Mesenchymal stem cell (in vitro differentiated cells and primary cell): ENCODE measurements at regions not wholly inside any gene's neighbourhood (a gene's known extent, or its start where the extent isn't known, plus 50 kb on each side); places are given as distances from the start of the nearest gene placed in this dataset.
A peak's percentile ranks its signal among the peaks of the same experiment; 100 is the strongest.

Source experiments
- DNase-seq: peaks from one replicate; pipeline ENCODE4 v3.0.0-alpha.2; 2013
- H2AFZ ChIP-seq: one replicate; pipeline ENCODE4 v1.6.1; 2013; ENCODE audit warnings: low read depth, mild to moderate bottlenecking, control low read depth, inconsistent platforms, low read length, moderate library complexity
- H2AK5ac ChIP-seq: 2 replicates; pipeline ENCODE4 v1.6.1; 2013; ENCODE audit warnings: low read length, moderate library complexity, mild to moderate bottlenecking, inconsistent platforms; ENCODE audit not compliant: severe bottlenecking
- H2BK120ac ChIP-seq: one replicate; pipeline ENCODE4 v1.6.1; 2013; ENCODE audit warnings: low read depth, mild to moderate bottlenecking, inconsistent platforms, low read length, moderate library complexity
- H2BK12ac ChIP-seq, 2 experiments: one replicate each; pipeline ENCODE4 v1.6.1; 2013; ENCODE audit warnings: inconsistent platforms in 2 of 2, low read length in 2 of 2, mild to moderate bottlenecking in 2 of 2, moderate library complexity in 2 of 2, control low read depth in 1 of 2
- H2BK15ac ChIP-seq: one replicate; pipeline ENCODE4 v1.6.1; 2013; ENCODE audit warnings: mild to moderate bottlenecking, low read depth, inconsistent platforms; ENCODE audit not compliant: poor library complexity, severe bottlenecking
- H2BK5ac ChIP-seq: 2 replicates; pipeline ENCODE4 v1.6.1; 2013; ENCODE audit warnings: low read depth, mild to moderate bottlenecking, low read length, control low read depth, inconsistent platforms; ENCODE audit not compliant: poor library complexity, severe bottlenecking
- H3K14ac ChIP-seq, 2 experiments: one replicate each; pipeline ENCODE4 v1.6.1; 2013; ENCODE audit warnings: inconsistent platforms in 2 of 2, low read length in 2 of 2, control low read depth in 1 of 2, mild to moderate bottlenecking in 1 of 2, moderate library complexity in 1 of 2
- H3K18ac ChIP-seq, 2 experiments: one replicate each; pipeline ENCODE4 v1.6.1; 2013; ENCODE audit warnings: inconsistent platforms in 2 of 2, low read length in 2 of 2, control low read depth in 1 of 2, low read depth in 1 of 2, mild to moderate bottlenecking in 1 of 2
- H3K23ac ChIP-seq, 2 experiments: one replicate each; pipeline ENCODE4 v1.6.1; 2013; ENCODE audit warnings: inconsistent platforms in 2 of 2, low read length in 2 of 2, mild to moderate bottlenecking in 2 of 2, moderate library complexity in 2 of 2, control low read depth in 1 of 2
- H3K27ac ChIP-seq: 2 replicates; pipeline ENCODE4 v1.5.1; 2013; ENCODE audit warnings: mild to moderate bottlenecking, moderate library complexity, low read length, control low read depth, inconsistent platforms; ENCODE audit not compliant: poor library complexity, severe bottlenecking
- H3K27me3 ChIP-seq, 2 experiments: 2 replicates each; pipeline versions ENCODE4 v1.6.1 to v1.7.0; 2013; ENCODE audit warnings: low read length in 2 of 2, mild to moderate bottlenecking in 2 of 2, moderate library complexity in 2 of 2, control low read depth in 1 of 2, inconsistent platforms in 1 of 2; ENCODE audit not compliant: control insufficient read depth in 1 of 2, insufficient read depth in 1 of 2
- H3K36me3 ChIP-seq, 2 experiments: 2 replicates each; pipeline versions ENCODE4 v1.6.1 to v1.7.0; 2013; ENCODE audit warnings: low read length in 2 of 2, control low read depth in 1 of 2, inconsistent platforms in 1 of 2, low read depth in 1 of 2, mild to moderate bottlenecking in 1 of 2; ENCODE audit not compliant: insufficient read depth in 2 of 2, control insufficient read depth in 1 of 2
- H3K4ac ChIP-seq, 2 experiments: one replicate each; pipeline ENCODE4 v1.6.1; 2013; ENCODE audit warnings: inconsistent platforms in 2 of 2, low read length in 2 of 2, mild to moderate bottlenecking in 2 of 2, moderate library complexity in 2 of 2, control low read depth in 1 of 2, low read depth in 1 of 2
- H3K4me1 ChIP-seq: 2 replicates; pipeline ENCODE4 v1.6.1; 2013; ENCODE audit warnings: low read depth, low read length, control low read depth; ENCODE audit not compliant: control insufficient read depth, insufficient read depth
- H3K4me2 ChIP-seq: 2 replicates; pipeline ENCODE4 v1.6.1; 2013; ENCODE audit warnings: low read length, mild to moderate bottlenecking, inconsistent platforms; ENCODE audit not compliant: poor library complexity, severe bottlenecking
- H3K4me3 ChIP-seq, 2 experiments: 2 replicates each; pipeline versions ENCODE4 v1.5.1 to v1.7.0; 2013; ENCODE audit warnings: low read length in 2 of 2, mild to moderate bottlenecking in 2 of 2, control low read depth in 1 of 2, low read depth in 1 of 2; ENCODE audit not compliant: insufficient read depth in 1 of 2
- H3K79me1 ChIP-seq: replicated peaks from 2 replicates; pipeline ENCODE4 v1.6.1; 2013; ENCODE audit warnings: mild to moderate bottlenecking, control low read depth, low read length, inconsistent platforms; ENCODE audit not compliant: poor library complexity, severe bottlenecking
- H3K9ac ChIP-seq: 2 replicates; pipeline ENCODE4 v1.7.0; 2013; ENCODE audit warnings: mild to moderate bottlenecking, low read length, moderate library complexity
- H3K9me3 ChIP-seq: 2 replicates; pipeline ENCODE4 v1.7.0; 2013; ENCODE audit warnings: mild to moderate bottlenecking, low read length; ENCODE audit not compliant: control insufficient read depth
- H4K8ac ChIP-seq: one replicate; pipeline ENCODE4 v1.6.1; 2013; ENCODE audit warnings: inconsistent platforms, mild to moderate bottlenecking, low read length, moderate library complexity
- H4K91ac ChIP-seq: one replicate; pipeline ENCODE4 v1.6.1; 2013; ENCODE audit warnings: mild to moderate bottlenecking, low read length, inconsistent platforms
- WGBS: methylation state at CpG from one replicate; pipeline ENCODE4 v1.1.7; 2013; ENCODE audit warnings: mixed read lengths; 5-methylcytosine and 5-hydroxymethylcytosine counted together

- Histone ChIP-seq H4K8ac (no peak overlapping the region), H3K9me3 (no peaks in the 10 kb centered on the region), H2BK120ac (no peak overlapping the region), H3K14ac (no peak overlapping the region), H3K9ac (no peak overlapping the region), H2BK15ac (no peak overlapping the region), H3K27ac (no peak overlapping the region), H3K79me1 (no peaks in the 10 kb centered on the region), H3K4me3 (peak overlapping the region in 1 of 2 experiments; percentile 79), H2BK12ac (no peak overlapping the region), H2BK5ac (no peak overlapping the region), H3K4me1 (peaks cover 32% of the 10 kb centered on the region), H3K27me3 (peaks cover 77 to 92% of the 10 kb centered on the region in 2 experiments), H3K4ac (no peak overlapping the region), H3K23ac (peak overlapping the region in 1 of 2 experiments; percentile 59), H4K91ac (no peak overlapping the region), H2AFZ (no peak overlapping the region), H3K36me3 (no peaks in the 10 kb centered on the region), H3K18ac (no peak overlapping the region), H2AK5ac (no peak overlapping the region), H3K4me2 (peak overlapping the region; percentile 80)
- no peak for DNase-seq
- WGBS: 4% methylated on average over 31 of the region's 39 CpGs
These were observed 99.0 kb upstream of the HSD17B12 start for GRCh38 chr11:43581370-43582023.

- no peaks in the 10 kb centered on the region for H3K79me1 ChIP-seq
- H2BK120ac ChIP-seq: no peak overlapping the region
- H3K23ac ChIP-seq: no peak overlapping the region
- no peak overlapping the region for H2BK5ac ChIP-seq
- H2AFZ ChIP-seq: no peak overlapping the region
- peaks cover 70 to 87% of the 10 kb centered on the region in 2 experiments for H3K27me3 ChIP-seq
- H3K4me3 ChIP-seq: no peak overlapping the region
- H3K4ac ChIP-seq: no peak overlapping the region
- H3K18ac ChIP-seq: no peak overlapping the region
- peaks cover 30% of the 10 kb centered on the region for H3K4me1 ChIP-seq
- no peak overlapping the region for H2AK5ac ChIP-seq
- DNase-seq: no peak
- 12% methylated on average over 26 of the region's 37 CpGs for WGBS
- no peak overlapping the region for H2BK12ac ChIP-seq
- H3K36me3 ChIP-seq: no peaks in the 10 kb centered on the region
- H3K27ac ChIP-seq: no peak overlapping the region
- no peak overlapping the region for H3K4me2 ChIP-seq
- H3K9ac ChIP-seq: no peak overlapping the region
- H2BK15ac ChIP-seq: no peak overlapping the region
- no peak overlapping the region for H4K91ac ChIP-seq
- no peaks in the 10 kb centered on the region for H3K9me3 ChIP-seq
- H4K8ac ChIP-seq: no peak overlapping the region
- H3K14ac ChIP-seq: no peak overlapping the region
These were observed 98.3 kb upstream of the HSD17B12 start for GRCh38 chr11:43582024-43582862.

GRCh38 chr11:43582863-43583462, 97.6 kb upstream of the HSD17B12 start:
- H2AK5ac ChIP-seq: no peak overlapping the region
- DNase-seq: no peak
- no peak overlapping the region for H2BK120ac ChIP-seq
- H3K4me1 ChIP-seq: peaks cover 30% of the 10 kb centered on the region
- no peaks in the 10 kb centered on the region for H3K9me3 ChIP-seq
- no peak overlapping the region for H2BK5ac ChIP-seq
- H3K18ac ChIP-seq: no peak overlapping the region
- H2AFZ ChIP-seq: no peak overlapping the region
- no peak overlapping the region for H3K4me3 ChIP-seq
- no peak overlapping the region for H4K8ac ChIP-seq
- no peak overlapping the region for H3K4me2 ChIP-seq
- WGBS: 14% methylated on average over 24 of the region's 26 CpGs
- H2BK12ac ChIP-seq: no peak overlapping the region
- no peak overlapping the region for H3K4ac ChIP-seq
- H3K27ac ChIP-seq: no peak overlapping the region
- no peaks in the 10 kb centered on the region for H3K36me3 ChIP-seq
- no peak overlapping the region for H4K91ac ChIP-seq
- H3K23ac ChIP-seq: no peak overlapping the region
- H3K79me1 ChIP-seq: no peaks in the 10 kb centered on the region
- H2BK15ac ChIP-seq: no peak overlapping the region
- peaks cover 63 to 86% of the 10 kb centered on the region in 2 experiments for H3K27me3 ChIP-seq
- no peak overlapping the region for H3K9ac ChIP-seq
- H3K14ac ChIP-seq: no peak overlapping the region

GRCh38 chr11:43583548-43583947, 97.0 kb upstream of the HSD17B12 start:
- Histone ChIP-seq H3K27me3 (peaks cover 57 to 82% of the 10 kb centered on the region in 2 experiments), H2AFZ (no peak overlapping the region), H3K9me3 (no peaks in the 10 kb centered on the region), H3K79me1 (no peaks in the 10 kb centered on the region), H3K4me3 (no peak overlapping the region), H3K23ac (no peak overlapping the region), H3K18ac (no peak overlapping the region), H2BK12ac (no peak overlapping the region), H2BK15ac (no peak overlapping the region), H2BK120ac (no peak overlapping the region), H3K9ac (no peak overlapping the region), H2BK5ac (no peak overlapping the region), H3K36me3 (no peaks in the 10 kb centered on the region), H2AK5ac (no peak overlapping the region), H3K4me2 (no peak overlapping the region), H4K91ac (no peak overlapping the region), H3K27ac (no peak overlapping the region), H4K8ac (no peak overlapping the region), H3K14ac (no peak overlapping the region), H3K4ac (no peak overlapping the region), H3K4me1 (peaks cover 28% of the 10 kb centered on the region)
- WGBS: 59% methylated on average over 4 of the region's 6 CpGs
- no peak for DNase-seq
